Spleen (tissue), 11 donors: ENCODE measurements at regions not wholly inside any gene's neighbourhood (a gene's known extent, or its start where the extent isn't known, plus 50 kb on each side); places are given as distances from the start of the nearest gene placed in this dataset.

Experiments
- DNase-seq: peaks from one replicate; pipeline ENCODE4 v3.0.0-alpha.2; 2020
- H3K27ac ChIP-seq, 8 donors: fragments of 200-600 bp; sonication (generic) in 7 of 8; 1 replicate in 4 of 8; 2 replicates in 4 of 8; pipeline versions ENCODE4 v1.5.0 to v1.8.0; 2016 to 2021; ENCODE audit warnings: inconsistent platforms in 4 of 8, mild to moderate bottlenecking in 4 of 8, moderate library complexity in 1 of 8
- H3K27me3 ChIP-seq, 7 donors: fragments of 200-600 bp; sonication (generic) in 6 of 7; replicated peaks in 1 of 7; 1 replicate in 4 of 7; 2 replicates in 3 of 7; pipeline versions ENCODE4 v1.5.0 to v1.8.0; 2016 to 2021; ENCODE audit warnings: inconsistent platforms in 3 of 7, mild to moderate bottlenecking in 1 of 7
- H3K36me3 ChIP-seq, 6 donors: fragments of 200-600 bp; sonication (generic) in 5 of 6; 1 replicate in 4 of 6; 2 replicates in 2 of 6; pipeline versions ENCODE4 v1.5.0 to v1.8.0; 2016 to 2021; ENCODE audit warnings: inconsistent platforms in 2 of 6
- H3K4me1 ChIP-seq, 6 donors: fragments of 200-600 bp; sonication (generic) in 5 of 6; 1 replicate in 3 of 6; 2 replicates in 3 of 6; pipeline versions ENCODE4 v1.5.0 to v1.8.0; 2016 to 2021; ENCODE audit warnings: inconsistent platforms in 3 of 6
- H3K4me3 ChIP-seq, 8 donors: fragments of 200-600 bp; sonication (generic) in 7 of 8; 1 replicate in 4 of 8; 2 replicates in 4 of 8; pipeline versions ENCODE4 v1.5.0 to v1.8.0; 2016 to 2021; ENCODE audit warnings: inconsistent platforms in 4 of 8, mild to moderate bottlenecking in 4 of 8, moderate library complexity in 2 of 8
- H3K9me3 ChIP-seq, 8 donors: fragments of 200-600 bp; sonication (generic) in 7 of 8; 1 replicate in 4 of 8; 2 replicates in 4 of 8; pipeline versions ENCODE4 v1.5.0 to v1.8.0; 2016 to 2021; ENCODE audit warnings: inconsistent platforms in 4 of 8
- CTCF ChIP-seq, 11 experiments: fragments of 200-600 bp in 7 of 11; fragments of 450-650 bp in 4 of 11; sonication (generic) in 4 of 11; IDR thresholded peaks in 8 of 11; conservative IDR thresholded peaks in 3 of 11; 1 replicate in 7 of 11; 2 replicates in 4 of 11; pipeline versions ENCODE4 v1.4.0 to v1.8.0; 2016 to 2021; ENCODE audit warnings: antibody characterized with exemption in 11 of 11, inconsistent platforms in 4 of 11, mild to moderate bottlenecking in 1 of 11
- POLR2A ChIP-seq, 3 donors: fragments of 450-650 bp; IDR thresholded peaks; one replicate each; pipeline ENCODE4 v1.5.1; 2017; ENCODE audit warnings: antibody characterized with exemption in 3 of 3, mild to moderate bottlenecking in 1 of 3
- POLR2AphosphoS5 ChIP-seq, 3 donors: sonication (generic); formaldehyde crosslinking; IDR thresholded peaks; one replicate each; pipeline ENCODE4 v1.5.1; 2017; ENCODE audit warnings: antibody characterized with exemption in 3 of 3
- WGBS, 5 donors: extraction: QIAGEN DNeasy Blood & Tissue Kit in 3 of 5; methylation state at CpG; one replicate each; pipeline versions ENCODE4 v1.1.5 to v1.1.7; 2013 to 2018; 5-methylcytosine and 5-hydroxymethylcytosine counted together
- intact Hi-C: fragments of 100-400 bp; cut with DNase I; formaldehyde crosslinking; loops from one replicate; pipeline ENCODE4 v1.15.0; 2023; ENCODE audit warnings: low total_unique reads
- donor health status: healthy with polysubstance abuse.
- donor health status: DM: no; HTN: no; CAD: no; lungs with moderate emphysema.
- donor health status: DM: no; HTN: no; CAD: no.
- donor health status: Bipolar disorder and iron deficiency.
- donor health status: healthy.
- donor health status: DM: no; HTN: no; CAD: no.
- donor health status: DM: yes; HTN: yes; CAD: no.

- H3K4me1 ChIP-seq, result peaks cover 0 to 11% (median 0%) of the 10 kb centered on the region in 6 donors
- H3K27me3 ChIP-seq, result no peaks in the 10 kb centered on the region
- no peaks in the 10 kb centered on the region for H3K9me3 ChIP-seq
- no peak for TF ChIP-seq POLR2A (IDR thresholded peaks at IDR 0.05)
- no peak for TF ChIP-seq CTCF (IDR thresholded peaks at IDR 0.05 in 8 of 11, conservative IDR thresholded peaks at IDR 0.05 in 3 of 11)
- no peak for TF ChIP-seq POLR2AphosphoS5 (IDR thresholded peaks at IDR 0.05)
- H3K4me3 ChIP-seq, result no peak overlapping the region
- no peak overlapping the region for H3K27ac ChIP-seq
- intact Hi-C loops, result no loop called here
- no peaks in the 10 kb centered on the region for H3K36me3 ChIP-seq
- 86 to 97% (median 91%) methylated on average over 2 of the region's 2 CpGs for WGBS, 5 donors
- DNase-seq, result no peak
These were observed 190.7 kb downstream of the SAMD5 start for GRCh38 chr6:147699140-147699539.

DNA sequence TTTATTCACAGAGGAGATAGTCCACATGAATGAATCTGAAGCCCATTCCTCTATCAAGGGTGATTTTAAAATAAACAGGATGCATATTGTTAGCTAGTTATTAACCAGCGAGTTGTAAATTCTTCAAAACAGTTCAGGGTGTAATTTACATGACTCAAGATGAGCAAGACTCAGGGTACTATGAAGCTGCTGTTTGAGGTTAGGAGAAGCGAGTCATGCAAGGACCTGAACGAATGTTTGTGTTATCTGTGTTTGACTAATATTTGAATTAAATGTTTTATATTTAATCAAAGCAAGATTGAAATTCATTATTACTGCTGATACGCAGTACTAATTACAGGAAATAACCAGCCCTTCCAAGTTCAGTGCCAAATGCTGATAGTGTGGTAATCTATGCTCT is 191.1 kb downstream of the SAMD5 start:
- Histone ChIP-seq H3K4me1 (peaks cover 0 to 11% (median 0%) of the 10 kb centered on the region in 6 donors), H3K27ac (peak overlapping the region in 5 of 8 donors; percentile 35 to 67 (median 42)), H3K27me3 (no peaks in the 10 kb centered on the region), H3K9me3 (no peaks in the 10 kb centered on the region), H3K36me3 (no peaks in the 10 kb centered on the region), H3K4me3 (no peak overlapping the region)
- intact Hi-C loops, result no loop called here
- WGBS, 5 donors, result 50 to 71% (median 56%) methylated on average over 4 of the region's 4 CpGs
- DNase-seq, result no peak
- TF ChIP-seq POLR2AphosphoS5 (IDR thresholded peaks at IDR 0.05) (no peak), CTCF (IDR thresholded peaks at IDR 0.05 in 8 of 11, conservative IDR thresholded peaks at IDR 0.05 in 3 of 11) (no peak), POLR2A (IDR thresholded peaks at IDR 0.05) (no peak)

DNA sequence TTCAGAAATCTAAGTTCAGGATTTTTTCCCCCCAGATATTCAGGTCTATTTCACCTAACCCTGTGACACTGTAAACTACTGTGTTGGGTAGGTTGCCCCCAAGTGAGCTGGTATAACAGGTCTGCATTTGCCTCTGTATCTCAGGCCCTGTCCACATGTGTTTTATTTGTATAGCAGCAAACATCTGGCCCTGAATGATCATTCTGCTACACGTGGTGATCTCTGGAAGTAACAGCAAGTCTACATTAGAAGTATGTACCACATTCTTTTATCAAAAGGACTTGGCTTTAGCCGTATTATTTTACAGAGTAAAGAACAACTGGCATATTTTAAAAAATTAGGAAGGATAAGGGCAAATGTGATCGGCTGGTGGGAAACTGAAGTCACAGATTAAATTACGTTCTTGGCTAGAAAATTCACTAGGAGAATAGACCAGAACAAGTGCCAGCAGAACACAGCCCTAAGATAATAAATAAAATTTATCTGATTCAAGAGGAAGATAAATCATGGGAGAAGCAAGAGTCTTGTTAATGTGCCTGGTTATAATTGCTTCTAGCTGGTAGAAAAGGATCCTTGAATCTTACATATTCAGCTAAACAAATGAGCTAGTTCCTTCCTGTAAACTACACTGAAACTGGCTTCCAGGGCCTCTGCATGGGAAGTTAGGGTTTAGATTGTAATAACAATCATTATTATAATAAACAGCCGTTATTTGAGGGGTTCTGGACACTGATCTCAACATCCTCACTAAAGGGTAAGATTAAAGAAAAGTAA is 192.1 kb downstream of the SAMD5 start:
- Histone ChIP-seq H3K4me3 (no peak overlapping the region), H3K27ac (peak overlapping the region; percentile 1 to 69 (median 40)), H3K9me3 (no peaks in the 10 kb centered on the region), H3K4me1 (peaks cover 0 to 11% (median 0%) of the 10 kb centered on the region in 6 donors), H3K27me3 (no peaks in the 10 kb centered on the region), H3K36me3 (no peaks in the 10 kb centered on the region)
- intact Hi-C loops, result no loop called here
- 48 to 64% (median 55%) methylated on average over 5 of the region's 5 CpGs for WGBS, 5 donors
- no peak for DNase-seq
- TF ChIP-seq POLR2A (IDR thresholded peaks at IDR 0.05) (no peak), CTCF (IDR thresholded peaks at IDR 0.05 in 8 of 11, conservative IDR thresholded peaks at IDR 0.05 in 3 of 11) (no peak), POLR2AphosphoS5 (IDR thresholded peaks at IDR 0.05) (no peak)

- WGBS, 5 donors, result 78 to 93% (median 93%) methylated on average over 5 of the region's 5 CpGs
- intact Hi-C loops, result no loop called here
- TF ChIP-seq POLR2AphosphoS5 (IDR thresholded peaks at IDR 0.05) (no peak), CTCF (IDR thresholded peaks at IDR 0.05 in 8 of 11, conservative IDR thresholded peaks at IDR 0.05 in 3 of 11) (no peak), POLR2A (IDR thresholded peaks at IDR 0.05) (no peak)
- no peaks in the 10 kb centered on the region for H3K36me3 ChIP-seq
- H3K27ac ChIP-seq, result no peak overlapping the region
- no peaks in the 10 kb centered on the region for H3K27me3 ChIP-seq
- peaks cover 0 to 11% (median 0%) of the 10 kb centered on the region in 6 donors for H3K4me1 ChIP-seq
- H3K9me3 ChIP-seq, result no peaks in the 10 kb centered on the region
- H3K4me3 ChIP-seq, result no peak overlapping the region
- DNase-seq, result no peak
These were observed 196.2 kb downstream of the SAMD5 start for GRCh38 chr6:147704691-147705090.
